ENCODE measurements at regions not wholly inside any gene's neighbourhood (a gene's known extent, or its start where the extent isn't known, plus 50 kb on each side); places are given as distances from the start of the nearest gene placed in this dataset.

- Histone ChIP-seq H3K27me3 (ENCODE audit: control insufficient read depth in 2 of 2, insufficient read depth in 2 of 2, low read length in 2 of 2) (peaks cover 25 to 82% of the 10 kb centered on the region in 2 experiments; a peak in 4 of 5 replicates), H3K9me1 (ENCODE audit: control insufficient read depth, insufficient read depth, low read length) (peaks cover 3% of the 10 kb centered on the region), H4K20me1 (replicated peaks; ENCODE audit: control insufficient read depth, insufficient read depth, low read length) (peaks cover 25% of the 10 kb centered on the region), H2AFZ (ENCODE audit: low read depth, low read length) (no peak overlapping the region), H3K4me3 (no peak overlapping the region), H3K9ac (ENCODE audit: insufficient read depth in 1 of 2, low read depth in 2 of 2, low read length in 2 of 2) (no peak overlapping the region), H3K36me3 (ENCODE audit: control insufficient read depth, insufficient read depth, low read length) (no peaks in the 10 kb centered on the region), H3K9me3 (replicated peaks; ENCODE audit: control insufficient read depth, insufficient read depth, low read depth, low read length) (no peaks in the 10 kb centered on the region), H3K27ac (ENCODE audit: extremely low read depth, low read depth, low read length) (no peak overlapping the region), H3K79me2 (ENCODE audit: control insufficient read depth, insufficient read depth, low read length) (no peaks in the 10 kb centered on the region), H3K4me2 (ENCODE audit: insufficient read depth, low read length) (no peak overlapping the region), H3K4me1 (replicated peaks in 1 of 2; ENCODE audit: control insufficient read depth in 2 of 2, insufficient read depth in 2 of 2, low read length in 2 of 2) (peaks cover 0 to 7% of the 10 kb centered on the region in 2 experiments; a peak in 2 of 5 replicates)
- intact Hi-C loops (cut with micrococcal nuclease) = no loop called here
- no peak for FAIRE-seq
- 3% methylated on average over 10 of the region's 10 CpGs for WGBS (ENCODE audit: insufficient coverage, low coverage, missing lambda C conversion rate)
- CTCF ChIA-PET (ENCODE audit: low intra/inter-chr PET ratio) = no interaction called here
- BruUV-seq (replicated peaks) = no TSS peak
- TF ChIP-seq TRIM28 (IDR thresholded peaks at IDR 0.05) (no peak), RUNX1 (IDR thresholded peaks at IDR 0.05; ENCODE audit: low read depth) (no peak), ZNF707 (CRISPR knock-in tag; conservative IDR thresholded peaks at IDR 0.05) (no peak), SREBF1 (IDR thresholded peaks at IDR 0.05; ENCODE audit: borderline replicate concordance, low read depth, low read length) (no peak), KLF16 (IDR thresholded peaks at IDR 0.05) (no peak), SMAD2 (IDR thresholded peaks at IDR 0.05; ENCODE audit: low read depth, low read length) (no peak), HMG20A (CRISPR knock-in tag; conservative IDR thresholded peaks at IDR 0.05) (no peak), PHF8 (IDR thresholded peaks at IDR 0.05; ENCODE audit: borderline replicate concordance, low read length) (no peak), TCF7L2 (IDR thresholded peaks at IDR 0.05; ENCODE audit: low read depth, low read length) (no peak), PHF20 (IDR thresholded peaks at IDR 0.05; ENCODE audit: partially characterized antibody) (no peak)
- TF ChIP-seq, protein P1, sequence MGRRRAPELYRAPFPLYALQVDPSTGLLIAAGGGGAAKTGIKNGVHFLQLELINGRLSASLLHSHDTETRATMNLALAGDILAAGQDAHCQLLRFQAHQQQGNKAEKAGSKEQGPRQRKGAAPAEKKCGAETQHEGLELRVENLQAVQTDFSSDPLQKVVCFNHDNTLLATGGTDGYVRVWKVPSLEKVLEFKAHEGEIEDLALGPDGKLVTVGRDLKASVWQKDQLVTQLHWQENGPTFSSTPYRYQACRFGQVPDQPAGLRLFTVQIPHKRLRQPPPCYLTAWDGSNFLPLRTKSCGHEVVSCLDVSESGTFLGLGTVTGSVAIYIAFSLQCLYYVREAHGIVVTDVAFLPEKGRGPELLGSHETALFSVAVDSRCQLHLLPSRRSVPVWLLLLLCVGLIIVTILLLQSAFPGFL (CRISPR knock-in tag; IDR thresholded peaks at IDR 0.05) = no peak
- no peak for ATAC-seq
- no peak for DNase-seq (ENCODE audit: extremely low read depth in 1 of 4, low spot score in 3 of 4)
- POLR2A ChIA-PET = no interaction called here
- in situ Hi-C loops (cut with MboI) = no loop called here
These were observed 176.3 kb upstream of the TNRC6C start for GRCh38 chr17:77782201-77782600.
